GM18907 (cell line): ENCODE measurements at regions not wholly inside any gene's neighbourhood (a gene's known extent, or its start where the extent isn't known, plus 50 kb on each side); places are given as distances from the start of the nearest gene placed in this dataset.
"Not testable (repeated sequence)": the region's sequence is repeated elsewhere in the genome, so short reads cannot be mapped to it uniquely, and the experiment has no call there.

Experiments used
- ATAC-seq: cut with Tn5 transposase; IDR thresholded peaks from one replicate; pipeline ENCODE4 v1.9.1; 2021; ENCODE audit warnings: mild to moderate bottlenecking, moderate library complexity; ENCODE audit not compliant: unreplicated experiment

DNA sequence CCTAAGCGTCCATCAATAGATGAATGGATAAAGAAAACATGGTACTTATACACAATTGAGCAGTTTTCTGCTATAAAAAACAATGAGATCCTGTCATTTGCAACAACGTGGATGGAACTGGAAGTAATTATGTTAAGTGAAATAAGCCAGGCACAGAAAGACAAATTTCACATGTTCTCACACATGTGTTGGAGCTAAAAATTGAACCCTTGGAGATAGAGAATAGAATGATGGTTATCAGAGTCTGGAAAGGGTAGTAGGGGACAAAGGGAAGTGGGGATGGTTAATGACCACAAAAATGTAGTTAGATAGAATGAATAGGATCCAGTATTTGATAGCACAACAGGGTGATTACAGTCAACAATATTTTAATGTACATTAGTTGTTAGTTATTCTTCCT is 1033.5 kb downstream of the HACE1 start:
- no peak for ATAC-seq

- ATAC-seq: no peak
Observed at GRCh38 chr6:103820148-103820547, 1039.6 kb downstream of the HACE1 start.

DNA sequence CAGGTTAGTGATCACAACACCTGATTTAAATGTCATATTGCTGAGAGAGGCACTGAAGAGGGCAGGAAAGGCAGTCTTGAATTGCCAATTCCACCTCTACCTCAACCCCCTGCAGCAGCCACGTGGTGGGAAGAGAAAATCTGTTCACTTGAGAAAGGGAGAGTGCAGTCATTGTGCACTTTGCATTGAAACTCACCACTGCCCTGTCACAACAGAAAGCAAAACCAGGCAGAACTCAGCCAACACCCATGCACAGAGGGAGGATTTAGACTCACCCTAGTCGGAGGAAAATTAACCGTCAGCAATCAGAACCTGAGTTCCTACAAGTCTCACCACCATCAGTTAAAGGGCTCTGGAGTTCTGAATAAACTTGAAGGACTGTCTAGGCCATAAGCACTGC is 1040.2 kb downstream of the HACE1 start:
- ATAC-seq: no peak

DNA sequence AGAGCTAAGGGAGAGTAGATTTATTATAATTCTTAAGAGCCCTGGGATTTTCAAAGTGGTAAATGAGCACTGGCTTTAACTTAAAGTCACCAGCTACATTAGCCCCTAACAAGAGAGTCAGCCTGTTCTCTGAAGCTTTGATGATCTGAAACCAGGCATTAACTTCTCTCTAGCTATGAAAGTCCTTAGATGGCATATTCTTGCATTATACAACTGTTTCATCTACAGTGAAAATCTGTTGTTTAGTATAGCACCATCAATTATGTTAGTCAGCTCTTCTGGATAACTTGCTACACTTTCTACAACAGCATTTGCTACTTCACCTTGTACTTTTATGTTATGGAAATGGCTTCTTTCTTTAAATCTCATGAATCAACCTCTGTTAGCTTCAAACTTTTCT is 1046.7 kb downstream of the HACE1 start:
- ATAC-seq: no peak

DNA sequence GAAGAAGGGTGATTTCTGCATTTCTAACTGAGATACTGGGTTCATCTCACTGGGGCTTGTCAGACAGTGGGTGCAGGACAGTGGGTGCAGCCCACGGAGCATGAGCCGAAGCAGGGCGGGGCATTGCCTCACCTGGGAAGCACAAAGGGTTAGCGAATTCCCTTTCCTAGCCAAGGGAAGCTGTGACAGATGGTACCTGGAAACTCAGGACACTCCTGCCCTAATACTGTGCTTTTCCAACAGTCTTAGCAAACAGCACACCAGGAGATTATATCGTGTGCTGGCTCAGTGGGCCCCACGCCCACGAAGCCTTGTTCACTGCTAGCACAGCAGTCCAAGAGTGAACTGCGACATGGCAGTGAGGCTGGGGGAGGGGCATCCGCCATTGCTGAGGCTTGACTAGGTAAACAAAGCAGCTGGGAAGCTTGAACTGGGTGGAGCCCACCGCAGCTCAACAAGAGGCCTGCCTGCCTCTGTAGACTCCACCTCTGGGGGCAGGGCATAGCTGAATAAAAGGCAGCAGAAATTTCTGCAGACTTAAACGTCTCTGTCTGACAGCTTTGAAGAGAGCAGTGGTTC is 1057.7 kb downstream of the HACE1 start:
- not testable (repeated sequence) for ATAC-seq

- ATAC-seq: no peak
Observed at GRCh38 chr6:103799971-103800670, 1059.6 kb downstream of the HACE1 start.

DNA sequence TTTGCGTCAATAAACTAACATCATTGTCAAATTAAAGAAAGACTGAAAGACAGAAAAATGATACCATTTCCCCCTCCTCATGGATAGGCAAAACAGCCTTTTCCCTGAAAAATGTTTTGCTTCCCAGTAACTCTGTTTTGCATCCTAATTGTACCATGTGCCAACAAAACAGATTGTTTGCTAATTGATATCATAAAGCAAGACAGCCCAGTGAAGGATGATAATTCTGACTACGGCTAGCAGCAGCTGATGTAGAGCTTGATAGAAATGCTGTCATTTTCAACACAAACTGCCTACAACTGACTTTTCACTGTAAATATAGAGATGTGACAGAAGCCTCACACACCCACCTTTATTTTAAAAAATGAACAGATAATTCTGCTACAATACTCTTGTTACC is 1061.6 kb downstream of the HACE1 start:
- no peak for ATAC-seq

DNA sequence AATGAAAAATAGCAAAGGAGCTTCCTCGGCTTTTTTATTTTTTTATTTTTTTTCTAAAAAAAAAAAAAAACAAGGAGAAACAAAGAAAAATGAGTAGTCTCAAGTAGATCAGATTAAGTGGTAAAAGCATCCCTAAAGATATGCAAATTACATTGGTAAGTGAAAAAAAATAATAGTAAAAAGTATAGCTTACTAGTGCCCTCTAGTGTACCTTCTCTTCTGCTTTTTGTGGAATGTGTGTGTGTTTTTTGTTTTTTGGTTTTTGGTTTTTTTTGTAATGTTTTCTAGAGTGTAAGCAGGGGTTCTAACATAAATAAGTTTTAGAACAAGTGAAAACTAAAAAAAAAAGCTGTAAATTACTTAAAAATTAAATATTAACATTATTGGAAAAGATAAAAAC is 1062.0 kb downstream of the HACE1 start:
- no peak for ATAC-seq

- no peak for ATAC-seq
Observed at GRCh38 chr6:103791458-103791857, 1068.3 kb downstream of the HACE1 start.

DNA sequence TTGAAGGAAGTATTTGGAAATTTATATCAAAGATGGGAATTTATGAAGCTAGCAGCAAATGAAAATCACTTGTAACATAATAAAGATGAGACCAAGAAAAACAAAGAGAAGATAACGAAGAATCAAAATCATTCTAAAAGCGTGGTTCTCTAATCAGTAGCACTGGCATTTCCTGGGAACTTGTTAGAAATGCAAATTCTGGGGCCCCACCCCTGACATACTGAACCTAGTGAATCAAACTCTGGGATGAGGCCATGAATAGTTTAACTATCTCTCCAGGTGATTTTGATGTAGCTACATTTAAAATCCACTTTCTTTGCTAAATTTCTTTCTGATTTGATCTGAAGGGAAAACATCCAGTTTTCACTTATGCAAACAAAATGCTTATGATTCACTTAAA is 1075.6 kb downstream of the HACE1 start:
- ATAC-seq: no peak

DNA sequence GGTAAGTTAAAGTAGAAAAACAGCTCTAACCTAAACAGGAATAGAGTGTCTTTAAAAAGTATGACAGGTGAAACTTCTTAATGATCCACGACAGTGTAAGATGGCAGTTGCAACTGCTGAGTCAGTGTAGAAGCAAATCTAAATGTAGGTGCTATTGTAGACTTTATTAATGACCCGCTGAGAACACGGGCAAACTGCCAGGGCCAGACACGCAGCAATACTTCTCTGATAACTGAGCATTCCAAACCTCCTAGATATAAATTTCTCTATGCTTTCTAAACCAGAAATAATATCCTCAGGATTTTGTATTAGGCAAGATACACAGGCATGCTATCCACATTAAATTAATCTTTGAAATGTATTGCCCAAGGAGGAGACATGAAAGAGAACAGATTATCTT is 1076.4 kb downstream of the HACE1 start:
- no peak for ATAC-seq

GRCh38 chr6:103769431-103769830 is 1090.3 kb downstream of the HACE1 start:
- ATAC-seq: no peak

DNA sequence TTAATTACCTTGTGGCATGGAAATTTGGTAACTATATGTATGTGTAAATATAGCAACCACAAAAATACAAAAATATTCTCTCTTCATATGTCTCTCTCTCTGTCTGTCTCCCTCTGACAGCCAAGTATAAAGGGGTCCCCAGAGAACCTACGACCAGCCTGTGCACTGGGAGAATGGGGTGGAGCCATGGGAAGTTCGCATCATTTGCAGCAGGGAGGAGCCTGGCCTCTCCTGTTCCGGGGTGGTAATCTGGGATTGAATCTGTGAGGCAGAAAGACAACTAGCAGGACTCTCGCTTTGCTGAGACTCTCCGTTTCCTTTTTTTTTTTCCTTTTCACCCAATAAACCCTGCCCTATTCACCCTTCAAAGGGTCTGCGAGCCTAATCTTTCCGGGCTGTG is 1109.1 kb downstream of the HACE1 start:
- ATAC-seq: no peak

- ATAC-seq: no peak
Observed at GRCh38 chr6:103734016-103734415, 1125.7 kb downstream of the HACE1 start.

DNA sequence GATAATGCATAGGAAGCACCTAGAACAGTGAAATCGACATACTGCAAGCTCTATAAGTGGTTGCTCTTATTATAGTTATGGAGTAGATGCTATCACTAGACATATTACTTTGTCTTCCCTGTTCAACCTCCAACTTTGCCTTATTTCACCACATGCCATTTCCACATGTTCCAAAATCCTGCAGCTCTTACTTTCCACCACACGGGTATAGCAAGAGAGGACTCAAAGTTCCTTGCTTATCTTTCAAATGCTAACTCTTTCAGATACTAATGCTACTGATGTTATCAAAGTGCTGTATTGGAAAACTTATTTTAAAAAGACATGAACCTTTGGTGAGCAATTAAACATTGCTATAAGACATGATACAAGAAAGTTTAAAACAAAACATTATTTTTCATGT is 1130.1 kb downstream of the HACE1 start:
- ATAC-seq: no peak

- no peak for ATAC-seq
Observed at GRCh38 chr6:103723438-103724322, 1136.0 kb downstream of the HACE1 start.

GRCh38 chr6:103722683-103723082 is 1137.0 kb downstream of the HACE1 start:
- ATAC-seq: no peak

DNA sequence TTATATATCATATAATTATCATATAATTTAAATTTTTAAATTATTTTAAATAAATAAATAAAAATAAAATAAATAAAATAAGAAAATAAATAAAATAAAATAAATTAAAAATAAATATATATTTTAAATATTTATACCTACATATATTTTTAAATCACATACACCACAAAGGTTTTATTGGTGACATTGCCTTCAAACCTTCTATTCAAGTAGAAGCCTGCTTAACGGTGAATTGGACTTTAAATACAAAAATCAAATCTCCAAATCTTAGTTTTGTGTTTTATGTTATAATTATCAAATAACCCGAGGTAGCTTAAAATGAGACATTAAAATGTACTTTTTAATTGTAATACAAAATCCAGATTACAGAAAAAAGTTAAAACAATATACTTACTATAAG is 1137.8 kb downstream of the HACE1 start:
- no peak for ATAC-seq

DNA sequence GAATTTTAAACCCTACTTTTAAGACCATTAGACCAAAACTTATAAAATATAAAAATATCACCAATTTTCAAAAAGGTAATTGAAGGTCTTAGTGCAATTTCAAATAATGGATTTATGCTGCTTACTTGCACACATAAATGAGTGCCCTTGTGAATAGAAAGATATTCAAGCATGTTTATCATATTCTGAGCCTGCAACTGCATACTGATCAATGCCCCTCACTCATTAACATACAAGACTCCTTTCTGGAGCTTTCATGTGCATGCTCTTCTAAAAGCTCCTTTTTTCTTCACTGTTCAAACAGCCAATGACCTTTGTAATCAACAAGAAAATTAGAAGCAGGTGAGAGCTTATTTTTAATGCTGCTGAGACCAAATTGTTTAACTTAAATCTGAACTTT is 1139.3 kb downstream of the HACE1 start:
- ATAC-seq: no peak

DNA sequence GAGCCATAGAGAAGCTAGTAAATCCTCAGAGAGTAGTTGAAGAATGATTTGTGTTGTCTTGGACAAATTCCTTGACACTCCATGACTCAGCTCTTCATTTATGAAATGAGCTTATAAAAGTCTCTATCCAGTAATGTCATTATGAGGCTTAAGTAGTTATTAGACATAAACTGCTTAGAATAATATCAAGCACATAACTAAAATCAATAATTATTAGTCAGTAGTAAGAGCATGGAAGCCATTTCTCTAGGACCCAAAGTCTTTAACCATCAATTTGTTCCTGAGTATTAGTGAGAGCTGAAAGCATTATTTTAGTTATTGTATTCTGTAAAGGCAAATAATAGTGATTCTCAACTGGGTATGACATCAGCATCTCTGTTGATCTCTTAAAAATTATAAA is 1140.2 kb downstream of the HACE1 start:
- ATAC-seq: no peak

GRCh38 chr6:103715269-103715668 is 1144.5 kb downstream of the HACE1 start:
- ATAC-seq: no peak

DNA sequence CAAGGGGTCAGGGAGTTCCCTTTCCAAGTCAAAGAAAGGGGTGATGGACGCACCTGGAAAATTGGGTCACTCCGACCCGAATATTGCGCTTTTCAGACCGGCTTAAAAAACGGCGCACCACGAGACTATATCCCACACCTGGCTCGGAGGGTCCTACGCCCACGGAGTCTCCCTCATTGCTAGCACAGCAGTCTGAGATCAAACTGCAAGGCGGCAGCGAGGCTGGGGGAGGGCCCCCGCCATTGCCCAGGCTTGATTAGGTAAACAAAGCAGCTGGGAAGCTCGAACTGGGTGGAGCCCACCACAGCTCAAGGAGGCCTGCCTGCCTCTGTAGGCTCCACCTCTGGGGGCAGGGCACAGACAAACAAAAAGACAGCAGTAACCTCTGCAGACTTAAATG is 1150.5 kb downstream of the HACE1 start:
- ATAC-seq: not testable (repeated sequence)
